Fibroblast of lung (primary cell): ENCODE measurements at regions not wholly inside any gene's neighbourhood (a gene's known extent, or its start where the extent isn't known, plus 50 kb on each side); places are given as distances from the start of the nearest gene placed in this dataset.

Source experiments
- DNase-seq, 2 donors: peaks; one replicate each; pipeline versions ENCODE4 v3.0.0 to v3.0.0-alpha.2; 2010; ENCODE audit warnings: low read depth in 2 of 2
- H2AFZ ChIP-seq: 2 replicates; pipeline ENCODE4 v1.5.1; 2012; ENCODE audit warnings: low read length, control low read depth, inconsistent platforms
- H3K27ac ChIP-seq: 2 replicates; pipeline ENCODE4 v1.5.1; 2011; ENCODE audit warnings: low read length, control low read depth; ENCODE audit not compliant: insufficient read depth
- H3K27me3 ChIP-seq: 2 replicates; pipeline ENCODE4 v1.5.1; 2011; ENCODE audit warnings: mild to moderate bottlenecking, low read length; ENCODE audit not compliant: control insufficient read depth, insufficient read depth
- H3K36me3 ChIP-seq: 2 replicates; pipeline ENCODE4 v1.5.1; 2011; ENCODE audit warnings: low read length; ENCODE audit not compliant: control insufficient read depth, insufficient read depth
- H3K4me1 ChIP-seq: 2 replicates; pipeline ENCODE4 v1.5.1; 2011; ENCODE audit warnings: low read length; ENCODE audit not compliant: control insufficient read depth, insufficient read depth; ENCODE audit errors: extremely low read depth
- H3K4me2 ChIP-seq: 2 replicates; pipeline ENCODE4 v1.5.1; 2011; ENCODE audit warnings: low read length, control low read depth; ENCODE audit not compliant: insufficient read depth; ENCODE audit errors: extremely low read depth
- H3K4me3 ChIP-seq, 4 experiments: fragments of 200-600 bp in 1 of 4; sonication (generic) in 1 of 4; replicated peaks in 1 of 4; 2 replicates each; pipeline ENCODE4 v1.5.1; 2011 to 2016; ENCODE audit warnings: low read length in 4 of 4, low read depth in 3 of 4, mild to moderate bottlenecking in 3 of 4, control low read depth in 2 of 4, inconsistent platforms in 1 of 4, mixed read lengths in 1 of 4; ENCODE audit not compliant: insufficient read depth in 1 of 4; ENCODE audit errors: control extremely low read depth in 1 of 4
- H3K79me2 ChIP-seq: 2 replicates; pipeline ENCODE4 v1.5.1; 2012; ENCODE audit warnings: mild to moderate bottlenecking, low read length, inconsistent platforms; ENCODE audit not compliant: control insufficient read depth, insufficient read depth
- H3K9ac ChIP-seq: 2 replicates; pipeline ENCODE4 v1.5.1; 2011; ENCODE audit warnings: mild to moderate bottlenecking, low read length, control low read depth; ENCODE audit not compliant: insufficient read depth
- H3K9me3 ChIP-seq: 2 replicates; pipeline ENCODE4 v1.5.1; 2012; ENCODE audit warnings: low read depth, low read length; ENCODE audit not compliant: control insufficient read depth, insufficient read depth
- H4K20me1 ChIP-seq: 2 replicates; pipeline ENCODE4 v1.5.1; 2011; ENCODE audit warnings: low read length; ENCODE audit not compliant: control insufficient read depth, insufficient read depth; ENCODE audit errors: extremely low read depth
- EZH2 ChIP-seq: IDR thresholded peaks from 2 replicates; pipeline ENCODE4 v1.5.1; 2012; ENCODE audit warnings: low read length, control low read depth, mild to moderate bottlenecking; ENCODE audit errors: missing control alignments
- TF ChIP-seq, protein P1 (sequence below), 2 donors: IDR thresholded peaks in 1 of 2; conservative IDR thresholded peaks in 1 of 2; 1 replicate in 1 of 2; 2 replicates in 1 of 2; pipeline ENCODE4 v1.5.1; 2011 to 2012; ENCODE audit warnings: low read length in 2 of 2, control low read depth in 1 of 2, inconsistent platforms in 1 of 2, low read depth in 1 of 2, mild to moderate bottlenecking in 1 of 2

GRCh38 chr2:150903055-150903454 lies 358.6 kb downstream of the RBM43 start:
- no peak overlapping the region for H3K4me3 ChIP-seq
- no peaks in the 10 kb centered on the region for H3K36me3 ChIP-seq
- no peak overlapping the region for H3K4me2 ChIP-seq
- no peaks in the 10 kb centered on the region for H3K27me3 ChIP-seq
- no peak overlapping the region for H2AFZ ChIP-seq
- no peaks in the 10 kb centered on the region for H3K4me1 ChIP-seq
- TF ChIP-seq, protein P1, sequence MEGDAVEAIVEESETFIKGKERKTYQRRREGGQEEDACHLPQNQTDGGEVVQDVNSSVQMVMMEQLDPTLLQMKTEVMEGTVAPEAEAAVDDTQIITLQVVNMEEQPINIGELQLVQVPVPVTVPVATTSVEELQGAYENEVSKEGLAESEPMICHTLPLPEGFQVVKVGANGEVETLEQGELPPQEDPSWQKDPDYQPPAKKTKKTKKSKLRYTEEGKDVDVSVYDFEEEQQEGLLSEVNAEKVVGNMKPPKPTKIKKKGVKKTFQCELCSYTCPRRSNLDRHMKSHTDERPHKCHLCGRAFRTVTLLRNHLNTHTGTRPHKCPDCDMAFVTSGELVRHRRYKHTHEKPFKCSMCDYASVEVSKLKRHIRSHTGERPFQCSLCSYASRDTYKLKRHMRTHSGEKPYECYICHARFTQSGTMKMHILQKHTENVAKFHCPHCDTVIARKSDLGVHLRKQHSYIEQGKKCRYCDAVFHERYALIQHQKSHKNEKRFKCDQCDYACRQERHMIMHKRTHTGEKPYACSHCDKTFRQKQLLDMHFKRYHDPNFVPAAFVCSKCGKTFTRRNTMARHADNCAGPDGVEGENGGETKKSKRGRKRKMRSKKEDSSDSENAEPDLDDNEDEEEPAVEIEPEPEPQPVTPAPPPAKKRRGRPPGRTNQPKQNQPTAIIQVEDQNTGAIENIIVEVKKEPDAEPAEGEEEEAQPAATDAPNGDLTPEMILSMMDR (conservative IDR thresholded peaks at IDR 0.05 in 1 of 2, IDR thresholded peaks at IDR 0.05 in 1 of 2; ENCODE audit: low read depth in 1 of 2, low read length in 2 of 2) = no peak
- no peak for TF ChIP-seq EZH2
- no peak overlapping the region for H3K27ac ChIP-seq
- no peaks in the 10 kb centered on the region for H3K79me2 ChIP-seq
- H3K9ac ChIP-seq = no peak overlapping the region
- H3K9me3 ChIP-seq = no peaks in the 10 kb centered on the region
- DNase-seq = no peak
- H4K20me1 ChIP-seq = no peaks in the 10 kb centered on the region

DNA sequence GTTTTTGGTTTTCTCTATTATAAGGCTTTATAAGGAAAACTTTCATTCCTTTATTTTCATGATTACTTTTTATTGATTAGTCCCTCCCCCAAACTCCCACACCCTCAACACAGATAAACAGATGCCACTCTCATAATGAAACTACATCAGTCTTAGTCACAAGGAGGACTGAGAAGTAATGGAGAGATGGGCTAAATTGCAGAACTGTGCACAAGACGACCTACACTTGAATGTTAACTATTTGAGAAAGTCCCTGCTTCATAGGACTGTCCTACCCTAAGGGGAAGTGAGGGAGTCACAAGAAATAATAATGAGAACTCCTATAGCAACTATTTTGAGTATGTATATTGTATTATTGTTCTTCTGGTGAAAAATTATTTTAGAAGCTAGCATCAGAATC lies 360.8 kb downstream of the RBM43 start:
- no peaks in the 10 kb centered on the region for H4K20me1 ChIP-seq
- H3K9me3 ChIP-seq = no peaks in the 10 kb centered on the region
- H3K4me1 ChIP-seq = no peaks in the 10 kb centered on the region
- no peaks in the 10 kb centered on the region for H3K36me3 ChIP-seq
- TF ChIP-seq EZH2 = no peak
- TF ChIP-seq, protein P1 (conservative IDR thresholded peaks at IDR 0.05 in 1 of 2, IDR thresholded peaks at IDR 0.05 in 1 of 2; ENCODE audit: low read depth in 1 of 2, low read length in 2 of 2) = no peak
- H3K79me2 ChIP-seq = no peaks in the 10 kb centered on the region
- H3K9ac ChIP-seq = no peak overlapping the region
- DNase-seq = no peak
- H3K27ac ChIP-seq = no peak overlapping the region
- no peak overlapping the region for H2AFZ ChIP-seq
- H3K4me2 ChIP-seq = no peak overlapping the region
- H3K4me3 ChIP-seq = no peak overlapping the region
- no peaks in the 10 kb centered on the region for H3K27me3 ChIP-seq

DNA sequence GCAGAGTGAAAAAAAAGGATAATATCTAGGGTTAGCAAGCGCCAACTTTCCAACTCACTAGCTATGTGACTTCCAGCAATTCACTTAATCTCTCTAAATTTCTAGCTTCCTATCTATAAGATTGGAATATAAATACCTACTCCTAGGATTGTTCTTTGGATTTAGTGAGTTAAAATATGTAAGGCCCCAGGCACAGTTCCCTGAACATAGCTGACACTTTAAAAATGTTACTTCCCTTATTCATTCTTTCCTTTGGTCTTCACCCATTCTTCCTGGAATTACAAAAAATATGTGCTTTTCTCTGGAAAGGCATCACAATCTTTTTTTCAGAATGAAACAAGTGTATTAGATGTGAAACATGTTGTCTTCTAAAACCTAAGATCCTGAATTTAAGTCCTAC lies 365.7 kb downstream of the RBM43 start:
- Histone ChIP-seq H3K36me3 (no peaks in the 10 kb centered on the region), H3K9ac (no peak overlapping the region), H3K4me2 (no peak overlapping the region), H2AFZ (no peak overlapping the region), H3K9me3 (no peaks in the 10 kb centered on the region), H3K27ac (no peak overlapping the region), H3K27me3 (no peaks in the 10 kb centered on the region), H3K4me1 (no peaks in the 10 kb centered on the region), H3K79me2 (no peaks in the 10 kb centered on the region), H3K4me3 (no peak overlapping the region), H4K20me1 (no peaks in the 10 kb centered on the region)
- TF ChIP-seq, protein P1 (conservative IDR thresholded peaks at IDR 0.05 in 1 of 2, IDR thresholded peaks at IDR 0.05 in 1 of 2; ENCODE audit: low read depth in 1 of 2, low read length in 2 of 2) = no peak
- TF ChIP-seq EZH2 = no peak
- DNase-seq = no peak
